Pancreas (tissue), 10 donors: ENCODE measurements at regions not wholly inside any gene's neighbourhood (a gene's known extent, or its start where the extent isn't known, plus 50 kb on each side); places are given as distances from the start of the nearest gene placed in this dataset.

ENCODE experiments used
- ATAC-seq, 4 donors: fragments of 200-7000 bp; cut with Tn5 transposase; one replicate each; pipeline versions ENCODE4 v1.8.0 to v1.9.1; 2020; ENCODE audit warnings: mild to moderate bottlenecking in 4 of 4, moderate library complexity in 4 of 4
- DNase-seq, 6 donors: peaks; one replicate each; pipeline ENCODE4 v3.0.0-alpha.2; 2020
- FAIRE-seq: peaks from 2 replicates; lab custom pipeline; 2012; peaks lifted over from hg19 to GRCh38; lab: Jason Lieb, UNC
- H3K27ac ChIP-seq, 4 donors: fragments of 200-600 bp; sonication (generic); 1 replicate in 3 of 4; 2 replicates in 1 of 4; pipeline versions ENCODE4 v1.5.0 to v1.8.0; 2020
- H3K27me3 ChIP-seq, 4 donors: fragments of 200-600 bp; one replicate each; pipeline ENCODE4 v1.8.0; 2021
- H3K36me3 ChIP-seq, 3 donors: fragments of 200-600 bp; sonication (generic) in 1 of 3; one replicate each; pipeline versions ENCODE4 v1.5.0 to v1.8.0; 2020 to 2021
- H3K4me1 ChIP-seq, 3 donors: fragments of 200-600 bp; one replicate each; pipeline ENCODE4 v1.8.0; 2021
- H3K4me3 ChIP-seq, 4 donors: fragments of 200-600 bp; sonication (generic) in 2 of 4; one replicate each; pipeline versions ENCODE4 v1.5.0 to v1.8.0; 2020 to 2021
- H3K9me3 ChIP-seq, 4 donors: fragments of 200-600 bp; one replicate each; pipeline ENCODE4 v1.8.0; 2021
- CTCF ChIP-seq, 4 donors: fragments of 200-600 bp; sonication (generic) in 3 of 4; IDR thresholded peaks; one replicate each; pipeline versions ENCODE4 v1.5.0 to v1.8.0; 2021; ENCODE audit warnings: antibody characterized with exemption in 4 of 4
- WGBS, 2 donors: extraction: QIAGEN DNeasy Blood & Tissue Kit; methylation state at CpG; one replicate each; pipeline ENCODE4 v1.1.7; 2013; 5-methylcytosine and 5-hydroxymethylcytosine counted together
- intact Hi-C, 3 donors: fragments of 100-400 bp; cut with DNase I; formaldehyde crosslinking; loops; one replicate each; pipeline versions ENCODE4 v1.11.1 to v1.14.2; 2022
- donor health status: healthy with polysubstance abuse.
- donor health status: DM: no; HTN: no; CAD: no; lungs with moderate emphysema.
- donor health status: DM: no; HTN: no; CAD: no.
- donor health status: control.
- donor health status: control.
- donor health status: Bipolar disorder and iron deficiency.
- donor health status: DM: yes; HTN: yes; CAD: no.
- donor health status: DM: no; HTN: no; CAD: no.
- donor health status: DM: no; HTN: no; CAD: no.
- donor health status: DM: yes; HTN: yes; CAD: no.

GRCh38 chr22:26981111-26981510 lies 323.7 kb downstream of the MIAT start:
- ATAC-seq, result no peak
- H3K27me3 ChIP-seq, result no peaks in the 10 kb centered on the region
- H3K4me1 ChIP-seq, result no peaks in the 10 kb centered on the region
- DNase-seq, result no peak
- H3K27ac ChIP-seq, result no peak overlapping the region
- no peak for FAIRE-seq
- no peaks in the 10 kb centered on the region for H3K36me3 ChIP-seq
- H3K9me3 ChIP-seq, result no peaks in the 10 kb centered on the region
- H3K4me3 ChIP-seq, result no peak overlapping the region
- TF ChIP-seq CTCF (IDR thresholded peaks at IDR 0.05), result no peak
- WGBS, 2 donors, result 74% methylated on average over 7 of the region's 7 CpGs
- intact Hi-C loops, result no loop called here

- no peak for DNase-seq
- intact Hi-C loops, result no loop called here
- WGBS, 2 donors, result 61% methylated on average over 5 of the region's 5 CpGs
Observed at GRCh38 chr22:26981541-26981940, 324.2 kb downstream of the MIAT start.

GRCh38 chr22:26983311-26983710 lies 325.9 kb downstream of the MIAT start:
- H3K9me3 ChIP-seq, result no peaks in the 10 kb centered on the region
- ATAC-seq (no peak), FAIRE-seq (no peak), DNase-seq (no peak)
- TF ChIP-seq CTCF (IDR thresholded peaks at IDR 0.05), result no peak
- H3K27me3 ChIP-seq, result no peaks in the 10 kb centered on the region
- 41 to 64% methylated on average over 1 of the region's 1 CpG for whole genome bisulfite sequencing, 2 donors
- H3K4me1 ChIP-seq, result no peaks in the 10 kb centered on the region
- H3K4me3 ChIP-seq, result no peak overlapping the region
- H3K27ac ChIP-seq, result no peak overlapping the region
- intact Hi-C loops, result no loop called here
- no peaks in the 10 kb centered on the region for H3K36me3 ChIP-seq

More at GRCh38 chr22:26981541-26981940, 324.2 kb downstream of the MIAT start:
- Histone ChIP-seq H3K4me3 (no peak overlapping the region), H3K36me3 (no peaks in the 10 kb centered on the region), H3K27ac (no peak overlapping the region), H3K27me3 (no peaks in the 10 kb centered on the region), H3K9me3 (no peaks in the 10 kb centered on the region), H3K4me1 (no peaks in the 10 kb centered on the region)
- ATAC-seq (no peak), FAIRE-seq (no peak)
- TF ChIP-seq CTCF (IDR thresholded peaks at IDR 0.05), result no peak

- DNase-seq (no peak), ATAC-seq (no peak), FAIRE-seq (no peak)
- Histone ChIP-seq H3K27ac (no peak overlapping the region), H3K27me3 (no peaks in the 10 kb centered on the region), H3K9me3 (no peaks in the 10 kb centered on the region), H3K4me1 (no peaks in the 10 kb centered on the region), H3K36me3 (no peaks in the 10 kb centered on the region), H3K4me3 (no peak overlapping the region)
- no peak for TF ChIP-seq CTCF (IDR thresholded peaks at IDR 0.05)
- WGBS, 2 donors, result 64 to 90% methylated on average over 2 of the region's 2 CpGs
- intact Hi-C loops, result no loop called here
Observed at GRCh38 chr22:26985206-26985605, 327.8 kb downstream of the MIAT start.

- no peaks in the 10 kb centered on the region for H3K9me3 ChIP-seq
- H3K4me3 ChIP-seq, result no peak overlapping the region
- no peak for TF ChIP-seq CTCF (IDR thresholded peaks at IDR 0.05)
- H3K27ac ChIP-seq, result no peak overlapping the region
- no peaks in the 10 kb centered on the region for H3K36me3 ChIP-seq
- 46 to 50% methylated on average over 11 of the region's 11 CpGs for WGBS, 2 donors
- no peaks in the 10 kb centered on the region for H3K27me3 ChIP-seq
- intact Hi-C loops, result no loop called here
- no peak for FAIRE-seq
- no peak for DNase-seq
- ATAC-seq, result no peak
- H3K4me1 ChIP-seq, result no peaks in the 10 kb centered on the region
Observed at GRCh38 chr22:26985931-26986782, 328.8 kb downstream of the MIAT start.
